Mucosa of gallbladder (tissue), 1 donor: ENCODE measurements at regions not wholly inside any gene's neighbourhood (a gene's known extent, or its start where the extent isn't known, plus 50 kb on each side); places are given as distances from the start of the nearest gene placed in this dataset.

Experiments
- DNase-seq: peaks from one replicate; pipeline ENCODE4 v3.0.0-alpha.2; 2020; ENCODE audit warnings: low spot score
- donor health status: DM: no; HTN: no; CAD: no.

GRCh38 chr4:145346081-145346480 is 135.6 kb upstream of the SMAD1 start:
- no peak for DNase-seq

GRCh38 chr4:145345401-145345800 is 136.3 kb upstream of the SMAD1 start:
- DNase-seq, result no peak

DNA sequence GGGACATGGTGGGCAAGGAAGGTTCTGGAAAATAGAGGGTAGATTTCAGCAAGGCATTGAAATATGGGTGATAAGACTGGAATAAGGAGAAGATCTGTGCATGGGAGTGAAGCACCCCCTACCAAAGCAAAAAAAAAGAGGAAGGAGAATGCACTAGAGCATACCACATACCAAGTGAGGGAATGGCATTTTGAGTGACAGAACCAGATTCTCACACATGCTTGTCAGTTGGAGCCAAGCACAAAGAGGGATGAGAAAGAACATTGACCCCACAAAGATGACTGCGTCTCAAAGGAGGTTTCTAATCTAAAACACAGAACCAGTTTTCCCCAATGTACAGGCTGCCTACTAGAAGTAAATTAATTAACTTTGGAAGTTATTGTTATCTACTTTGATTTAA is 140.3 kb upstream of the SMAD1 start:
- DNase-seq, result no peak

GRCh38 chr4:145340071-145340675 is 141.5 kb upstream of the SMAD1 start:
- no peak for DNase-seq

GRCh38 chr4:145339075-145339725 is 142.5 kb upstream of the SMAD1 start:
- DNase-seq, result no peak

DNA sequence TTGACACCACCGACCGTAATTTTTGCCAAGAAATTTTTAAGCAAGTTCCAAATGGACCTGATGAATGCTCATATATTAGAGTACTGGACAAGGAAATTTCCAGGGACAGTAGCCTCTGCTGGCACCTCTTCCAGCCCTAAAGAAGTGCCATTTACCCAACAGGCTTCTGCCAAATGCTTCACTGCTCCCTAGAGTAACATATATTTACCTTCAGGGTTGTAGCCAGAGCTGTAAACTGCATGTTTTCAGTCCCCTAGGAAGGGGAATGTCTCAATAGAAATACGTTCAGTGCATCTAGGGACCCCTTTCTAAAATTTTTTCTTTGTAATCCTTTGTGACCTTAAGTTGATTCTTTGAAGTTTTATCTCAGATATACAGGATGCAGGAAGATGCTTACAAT is 143.1 kb upstream of the SMAD1 start:
- no peak for DNase-seq

GRCh38 chr4:145337391-145337790 is 144.3 kb upstream of the SMAD1 start:
- no peak for DNase-seq

GRCh38 chr4:145333786-145334185 is 147.9 kb upstream of the SMAD1 start:
- DNase-seq, result peak; percentile 56

DNA sequence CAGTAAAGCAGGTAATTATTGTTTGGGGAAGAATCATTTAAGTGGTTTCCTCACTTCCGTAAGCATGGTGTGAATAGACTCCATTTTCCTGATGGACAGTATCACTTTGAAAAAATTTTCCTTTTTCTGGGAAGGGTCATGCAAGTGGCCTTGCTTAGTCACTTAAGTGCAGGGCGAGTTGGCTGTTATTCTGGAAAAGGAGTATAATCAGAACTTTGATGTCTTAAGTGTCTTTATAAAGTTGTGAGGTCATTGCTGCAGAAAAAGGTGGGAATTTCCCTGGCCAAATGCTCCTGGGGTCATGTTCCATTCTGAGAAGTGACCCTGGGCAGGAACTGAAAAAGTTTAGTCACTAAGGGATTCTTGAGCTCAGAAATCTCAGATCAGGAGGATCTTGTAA is 146.1 kb upstream of the OTUD4 start:
- DNase-seq, result no peak

DNA sequence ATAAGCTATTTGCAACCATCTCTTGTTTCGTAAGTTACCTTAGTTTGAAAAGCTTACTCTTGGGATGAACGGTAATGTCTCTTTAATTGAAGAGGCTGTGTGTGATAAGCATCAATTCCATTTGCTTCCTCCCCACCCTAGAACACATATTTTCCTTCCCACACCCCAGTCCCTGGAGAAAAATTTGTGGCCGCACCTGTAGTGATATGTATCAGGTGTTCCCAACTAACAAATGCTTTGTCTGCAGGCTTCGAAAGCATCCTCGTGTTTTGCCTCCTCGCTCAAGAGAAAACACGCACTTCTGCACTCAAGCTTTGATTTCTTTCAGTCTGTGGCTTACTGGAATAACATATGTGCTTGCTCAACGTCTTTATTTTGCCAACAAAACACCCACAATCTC is 143.8 kb upstream of the OTUD4 start:
- no peak for DNase-seq

DNA sequence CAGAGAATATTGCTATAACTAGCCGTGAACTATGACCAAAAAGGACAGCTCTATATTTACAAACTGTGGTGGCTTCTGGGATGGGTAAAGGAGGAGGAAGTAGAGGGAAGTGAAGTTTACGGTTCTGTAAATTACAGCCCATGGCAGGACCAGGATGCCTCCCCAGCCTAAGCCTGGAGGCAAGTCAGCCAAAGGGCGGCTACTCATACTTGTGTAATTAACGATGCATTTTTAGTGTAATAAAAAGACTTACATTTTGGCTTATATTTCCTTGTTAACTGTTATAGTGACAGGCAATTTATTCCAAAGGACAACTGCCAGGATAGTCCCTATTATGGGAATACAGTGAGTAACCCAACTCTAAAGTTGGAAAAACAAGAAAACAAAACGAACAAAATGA is 139.9 kb upstream of the OTUD4 start:
- DNase-seq, result no peak

DNA sequence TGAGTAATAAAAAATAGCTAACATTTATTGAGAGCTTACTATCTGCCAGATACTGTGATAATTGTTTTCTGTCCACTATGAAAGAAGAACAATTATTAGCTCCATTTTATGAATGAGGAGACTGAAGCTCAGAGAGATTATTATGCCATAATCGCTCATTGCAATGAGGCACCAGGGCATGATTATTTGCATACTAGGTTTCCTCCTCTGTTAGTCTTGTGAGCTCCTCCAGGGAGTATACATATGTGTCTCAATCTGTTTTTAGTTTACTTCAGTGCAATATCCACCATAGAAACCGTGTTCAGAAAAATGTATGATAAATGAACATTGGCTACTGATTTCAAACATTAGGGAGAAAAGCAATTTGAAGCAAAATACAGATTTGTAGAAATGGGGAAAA is 139.4 kb upstream of the OTUD4 start:
- DNase-seq, result no peak

- DNase-seq, result no peak
Measured at GRCh38 chr4:145316897-145317574, 136.6 kb upstream of the OTUD4 start.

DNA sequence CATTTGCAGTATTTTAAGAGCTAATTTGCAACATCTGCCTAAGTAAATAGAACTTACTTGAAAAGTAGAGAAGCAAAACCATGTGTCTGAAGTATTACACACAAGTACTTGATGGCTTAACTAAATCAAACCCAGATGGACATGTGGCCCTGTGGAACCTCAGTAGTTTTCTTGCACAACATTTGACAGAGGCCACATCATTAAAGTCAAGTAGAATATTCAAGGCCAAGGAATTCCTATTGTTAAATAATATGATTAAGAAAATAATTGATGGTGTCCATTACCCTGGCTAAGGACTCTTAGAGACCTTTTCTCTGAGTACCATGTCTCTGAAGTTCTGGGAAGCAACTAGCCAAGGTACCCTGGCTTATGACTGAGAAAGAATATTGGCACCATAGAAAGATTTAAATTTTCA is 135.4 kb upstream of the OTUD4 start:
- no peak for DNase-seq

GRCh38 chr4:145308598-145308997 is 128.2 kb upstream of the OTUD4 start:
- DNase-seq, result no peak

GRCh38 chr4:145307763-145308430 is 127.5 kb upstream of the OTUD4 start:
- DNase-seq, result no peak

DNA sequence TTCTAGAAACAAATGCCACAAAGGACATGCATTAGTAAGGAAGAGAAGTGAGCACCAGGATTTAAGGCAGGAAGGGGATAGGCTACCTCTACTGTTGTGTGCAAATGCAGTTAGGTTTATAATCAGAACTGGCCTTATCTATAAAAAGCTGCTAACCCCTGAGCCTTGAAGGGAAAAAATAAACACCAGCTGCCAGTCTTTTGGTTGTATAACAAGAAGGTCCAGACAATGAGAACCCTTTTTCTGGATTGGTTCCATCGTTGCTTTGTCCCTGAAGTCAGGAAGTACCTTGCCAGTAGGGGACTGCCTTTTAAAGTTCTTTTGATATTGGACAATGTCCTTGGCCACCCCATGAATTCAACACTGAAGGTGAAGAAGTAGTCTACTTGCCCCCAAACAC is 126.7 kb upstream of the OTUD4 start:
- DNase-seq, result no peak

DNA sequence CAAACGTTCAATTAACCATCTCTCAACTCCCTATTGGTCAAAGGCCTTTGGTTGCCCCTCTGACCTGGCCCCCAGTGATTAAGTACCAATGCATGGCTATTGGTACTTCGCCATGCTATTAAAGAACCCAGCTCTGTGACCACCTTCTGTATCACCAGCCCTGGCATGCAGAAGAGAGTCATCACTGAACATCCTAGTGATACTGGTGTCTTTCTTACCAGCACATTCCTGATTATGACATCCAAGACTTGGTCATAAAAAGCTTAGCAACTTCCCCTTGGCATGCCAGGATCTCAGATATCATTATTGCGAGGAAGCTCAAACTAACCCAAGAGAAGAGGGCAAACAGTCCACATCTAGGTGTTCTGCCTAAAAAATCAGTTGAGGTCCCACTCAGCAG is 122.3 kb upstream of the OTUD4 start:
- no peak for DNase-seq

GRCh38 chr4:145301386-145302080 is 121.1 kb upstream of the OTUD4 start:
- no peak for DNase-seq

DNA sequence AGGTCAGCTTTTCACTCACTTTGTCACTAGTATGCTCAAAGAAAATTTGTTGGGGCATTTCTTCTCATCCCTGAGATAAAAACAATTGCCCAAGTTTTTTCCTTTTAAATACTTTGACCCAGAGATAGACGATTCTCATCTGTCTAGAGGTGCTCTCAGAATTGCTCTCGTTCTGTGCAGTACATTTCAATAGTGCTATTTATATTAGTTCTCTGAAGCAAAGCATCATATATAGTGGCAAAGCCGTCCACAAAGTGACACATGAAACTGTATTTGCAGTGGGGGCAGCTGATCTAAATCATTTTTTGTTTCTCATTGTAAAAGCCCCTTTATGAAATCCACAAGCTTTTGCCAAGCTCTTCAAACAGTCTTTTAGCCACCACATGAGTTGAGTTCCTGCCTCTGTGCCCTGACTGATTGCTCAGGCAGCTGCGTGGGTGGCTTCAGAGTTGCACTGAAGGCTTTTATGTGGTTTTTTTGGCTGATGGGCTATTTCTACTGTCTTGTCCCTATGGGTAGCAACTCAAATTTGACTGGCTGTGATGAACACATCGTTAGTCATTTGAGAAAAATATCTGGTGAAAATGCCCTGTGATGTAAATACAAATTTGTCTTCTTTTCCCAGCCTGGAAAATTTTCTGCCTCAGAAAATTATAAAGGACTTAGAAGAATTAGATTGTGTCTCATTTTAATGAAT is 119.1 kb upstream of the OTUD4 start:
- DNase-seq, result no peak

DNA sequence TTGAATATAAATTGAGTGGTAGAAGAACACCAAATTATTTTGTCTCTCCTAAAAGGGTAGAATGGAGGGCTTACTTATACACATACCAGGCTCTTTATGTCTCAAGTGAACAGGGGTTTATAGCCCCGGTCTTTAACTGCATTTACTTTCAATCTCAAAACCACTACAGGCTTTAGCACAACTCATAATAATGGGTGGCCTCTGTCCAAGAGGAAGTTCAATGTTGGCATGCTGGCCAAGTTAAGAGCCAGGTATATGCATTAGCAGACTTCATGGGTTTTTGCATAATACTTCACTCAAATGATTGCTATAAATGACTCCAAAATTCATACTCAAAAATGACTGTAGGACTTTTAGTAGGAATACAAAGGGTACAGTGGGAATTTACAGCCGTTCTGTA is 118.5 kb upstream of the OTUD4 start:
- peak; percentile 32 for DNase-seq

DNA sequence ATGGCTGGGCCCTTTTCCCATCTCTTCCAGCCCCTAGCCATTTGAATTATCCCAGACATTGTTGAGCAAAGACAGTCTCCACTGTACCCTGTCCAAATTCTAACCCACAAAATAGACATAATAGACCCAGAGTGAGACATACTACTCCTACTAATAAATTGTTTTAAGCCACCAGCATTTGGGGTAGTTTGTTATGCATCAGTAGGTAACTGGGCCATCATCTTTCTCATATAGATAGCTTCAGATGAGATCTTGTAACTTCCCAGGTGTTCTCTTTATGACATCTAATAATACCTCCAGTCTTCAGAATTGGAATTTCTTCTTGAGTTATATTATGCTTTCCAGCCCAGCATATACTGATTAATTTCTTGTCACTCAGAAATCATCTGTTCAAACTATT is 117.2 kb upstream of the OTUD4 start:
- no peak for DNase-seq
